D721Med (cell line): ENCODE measurements at regions not wholly inside any gene's neighbourhood (a gene's known extent, or its start where the extent isn't known, plus 50 kb on each side); places are given as distances from the start of the nearest gene placed in this dataset.

ENCODE experiments used
- DNase-seq: peaks from one replicate; pipeline ENCODE4 v3.0.0; 2011; ENCODE audit warnings: low spot score; ENCODE audit not compliant: insufficient read length
- FAIRE-seq: peaks from 2 replicates; lab custom pipeline; 2011; peaks lifted over from hg19 to GRCh38; lab: Jason Lieb, UNC
- TF ChIP-seq, protein P1 (sequence below): IDR thresholded peaks from 2 replicates; pipeline ENCODE4 v1.5.1; 2012; ENCODE audit warnings: mild to moderate bottlenecking, control low read depth; ENCODE audit not compliant: insufficient read depth; ENCODE audit errors: missing control alignments

DNA sequence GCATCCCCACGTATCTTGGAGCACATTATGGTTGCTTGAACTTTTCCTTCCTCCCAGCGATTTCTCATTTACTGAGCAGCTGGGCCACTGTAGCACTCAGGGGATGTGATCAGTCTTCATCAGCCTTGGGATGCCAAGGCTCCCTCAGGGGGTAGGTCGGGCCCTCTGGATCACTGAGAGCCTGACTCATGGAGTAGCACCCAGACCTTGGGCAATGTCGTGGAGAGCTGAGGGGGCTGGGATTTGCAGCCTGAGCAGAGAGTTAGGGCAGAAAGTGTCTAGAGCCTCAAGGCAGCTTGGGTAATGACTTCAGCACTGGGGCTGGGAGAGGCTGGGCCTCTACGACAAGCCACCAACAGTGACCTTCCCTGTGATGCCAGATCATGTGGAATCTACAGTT lies 86.5 kb upstream of the CXCL12 start:
- FAIRE-seq (no peak), DNase-seq (no peak)
- TF ChIP-seq, protein P1, sequence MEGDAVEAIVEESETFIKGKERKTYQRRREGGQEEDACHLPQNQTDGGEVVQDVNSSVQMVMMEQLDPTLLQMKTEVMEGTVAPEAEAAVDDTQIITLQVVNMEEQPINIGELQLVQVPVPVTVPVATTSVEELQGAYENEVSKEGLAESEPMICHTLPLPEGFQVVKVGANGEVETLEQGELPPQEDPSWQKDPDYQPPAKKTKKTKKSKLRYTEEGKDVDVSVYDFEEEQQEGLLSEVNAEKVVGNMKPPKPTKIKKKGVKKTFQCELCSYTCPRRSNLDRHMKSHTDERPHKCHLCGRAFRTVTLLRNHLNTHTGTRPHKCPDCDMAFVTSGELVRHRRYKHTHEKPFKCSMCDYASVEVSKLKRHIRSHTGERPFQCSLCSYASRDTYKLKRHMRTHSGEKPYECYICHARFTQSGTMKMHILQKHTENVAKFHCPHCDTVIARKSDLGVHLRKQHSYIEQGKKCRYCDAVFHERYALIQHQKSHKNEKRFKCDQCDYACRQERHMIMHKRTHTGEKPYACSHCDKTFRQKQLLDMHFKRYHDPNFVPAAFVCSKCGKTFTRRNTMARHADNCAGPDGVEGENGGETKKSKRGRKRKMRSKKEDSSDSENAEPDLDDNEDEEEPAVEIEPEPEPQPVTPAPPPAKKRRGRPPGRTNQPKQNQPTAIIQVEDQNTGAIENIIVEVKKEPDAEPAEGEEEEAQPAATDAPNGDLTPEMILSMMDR, result no peak

DNA sequence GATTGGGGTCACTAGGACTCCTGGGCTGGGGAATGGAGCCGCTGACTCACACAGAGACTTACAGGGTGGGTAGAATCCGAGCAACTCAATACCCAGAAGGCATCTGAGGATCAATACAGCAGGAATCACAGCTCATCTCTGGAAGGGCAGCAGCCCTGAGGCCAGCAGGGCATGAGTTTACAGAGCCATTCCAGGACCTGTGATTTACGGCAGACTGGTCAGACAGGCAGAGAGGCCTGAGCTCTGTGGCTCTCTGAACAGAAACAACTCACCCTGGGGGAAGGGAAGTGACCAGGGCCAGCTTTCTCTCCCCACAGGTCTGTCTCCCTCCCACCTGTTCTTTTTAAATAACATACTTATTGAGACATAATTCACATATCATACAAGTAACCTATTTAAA lies 88.2 kb upstream of the CXCL12 start:
- FAIRE-seq, result no peak
- DNase-seq, result no peak
- TF ChIP-seq, protein P1, result no peak

DNA sequence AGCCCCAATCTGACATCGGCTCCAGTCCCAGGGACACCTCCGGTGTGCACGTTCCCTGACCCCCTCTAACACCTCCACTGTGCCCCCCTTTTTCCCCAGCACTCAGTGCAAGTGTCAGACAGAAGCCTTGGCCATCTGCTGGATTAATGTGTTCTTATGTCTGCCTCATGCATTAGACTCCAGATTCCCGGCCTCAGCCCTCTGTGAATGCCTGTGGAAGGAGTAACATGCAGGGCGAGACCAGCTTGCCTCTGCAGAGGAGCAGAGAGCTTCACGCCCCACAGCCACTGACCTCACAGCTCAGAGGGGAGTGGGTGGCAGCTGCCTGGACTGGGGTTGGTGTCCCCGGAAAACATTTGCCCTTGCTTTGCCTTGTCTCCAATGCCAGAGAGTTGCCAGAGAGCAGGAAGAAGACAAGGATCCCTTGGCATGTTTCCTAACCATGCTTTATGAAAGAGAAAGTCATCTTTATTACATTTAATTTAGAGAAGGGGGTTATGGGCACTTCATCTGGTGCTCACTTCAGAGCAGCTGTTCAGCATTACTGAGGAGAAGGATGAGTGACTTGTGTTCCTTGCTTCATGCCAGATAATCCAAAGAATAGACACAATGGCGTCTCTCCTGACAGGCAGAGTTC lies 91.6 kb upstream of the CXCL12 start:
- TF ChIP-seq, protein P1, result no peak
- FAIRE-seq (no peak), DNase-seq (no peak)

DNA sequence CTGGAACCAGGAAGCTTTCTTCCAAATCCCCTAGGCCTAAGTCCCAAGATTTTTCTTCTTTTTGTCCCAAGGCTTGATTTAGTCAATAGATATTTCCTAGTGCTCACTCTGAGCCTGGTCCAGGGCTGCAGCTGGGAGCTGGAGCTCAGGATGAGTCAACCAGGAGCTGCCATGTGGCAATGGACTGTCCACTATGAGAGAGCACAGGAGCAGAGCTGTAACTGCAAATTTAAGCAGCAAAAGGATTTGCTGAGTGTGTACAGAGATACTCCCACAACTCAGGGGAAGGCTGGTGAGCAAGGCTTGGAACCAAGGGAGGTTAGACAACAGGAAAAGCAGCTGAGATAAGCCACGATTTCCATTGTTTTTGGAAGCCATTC lies 92.1 kb upstream of the CXCL12 start:
- no peak for DNase-seq
- FAIRE-seq, result no peak
- TF ChIP-seq, protein P1, result no peak

DNA sequence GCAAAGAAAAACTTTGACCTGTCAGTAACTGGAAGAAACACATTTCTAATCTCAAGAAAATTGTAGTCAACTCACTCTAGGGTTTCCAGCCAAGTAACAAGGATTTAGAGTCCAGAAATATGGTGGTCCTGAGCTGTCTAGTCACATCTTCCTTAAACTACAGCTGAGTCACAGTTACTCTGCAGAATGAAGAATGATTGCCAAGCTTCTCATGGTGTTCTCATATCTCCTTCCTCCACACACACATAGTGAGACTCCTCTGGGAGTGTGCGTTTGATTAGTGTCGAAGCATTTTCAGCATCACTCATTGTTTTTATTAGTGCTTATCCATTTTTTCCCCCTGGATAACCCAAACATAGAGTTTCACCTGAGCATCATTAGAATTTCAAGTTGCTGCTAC lies 93.1 kb upstream of the CXCL12 start:
- DNase-seq (no peak), FAIRE-seq (no peak)
- TF ChIP-seq, protein P1, result no peak

DNA sequence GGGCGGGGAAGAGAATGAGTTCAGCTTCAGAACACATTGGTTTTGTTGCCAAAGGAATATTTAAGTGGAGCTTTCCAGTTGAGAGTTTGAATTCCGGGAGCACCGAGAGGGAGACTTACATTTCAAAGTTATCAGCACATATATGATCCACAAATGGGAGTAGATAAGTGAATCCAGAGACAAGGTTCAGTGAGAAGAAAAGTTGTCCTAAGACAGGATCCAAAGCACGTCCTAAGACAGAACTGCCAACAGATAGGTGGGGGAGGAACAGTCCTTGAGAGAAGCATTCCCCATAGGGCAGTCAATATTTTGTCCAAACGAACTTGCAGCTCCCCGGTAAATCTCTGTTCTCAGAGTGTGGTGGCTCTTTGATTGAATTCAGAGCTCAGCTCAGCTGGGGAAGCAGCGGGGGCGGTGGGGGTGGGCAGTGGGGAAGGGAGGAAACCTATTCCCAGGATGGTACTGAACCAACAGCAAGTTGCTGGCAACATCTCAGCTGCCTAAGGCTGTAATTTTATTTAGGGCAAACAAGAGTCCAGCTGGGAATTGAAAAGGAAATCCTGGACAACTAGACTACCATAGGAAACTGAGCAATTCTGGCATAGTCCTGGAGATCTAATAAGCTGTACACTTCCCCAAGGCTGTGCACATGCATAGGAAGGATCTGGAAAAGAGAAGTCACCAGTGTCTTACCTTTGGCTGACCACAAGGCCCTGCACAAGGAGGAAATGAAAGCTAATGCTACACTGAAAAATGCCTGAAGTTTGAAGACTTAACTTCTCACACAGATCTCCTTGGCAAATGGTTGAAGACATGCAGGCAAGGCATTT lies 94.2 kb upstream of the CXCL12 start:
- no peak for FAIRE-seq
- TF ChIP-seq, protein P1, result no peak
- no peak for DNase-seq

DNA sequence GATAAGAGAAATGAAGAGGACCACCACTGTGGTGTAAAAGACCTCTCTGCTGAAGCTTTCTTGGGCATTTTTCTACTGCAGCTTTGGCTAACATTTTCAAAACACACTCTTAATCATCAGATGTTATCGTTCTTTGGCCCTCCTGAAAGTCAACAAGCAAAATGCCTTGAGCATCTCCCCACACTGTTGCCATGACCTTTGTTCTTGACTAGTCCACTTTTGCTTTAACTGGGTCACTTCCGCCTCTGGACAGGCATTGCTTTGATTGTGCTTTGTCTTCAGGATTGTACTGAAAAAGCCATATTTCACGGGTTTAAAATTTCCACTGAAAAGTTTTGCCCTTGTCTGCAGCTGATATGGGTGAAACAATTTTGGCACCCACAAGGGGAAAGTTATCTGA lies 107.8 kb upstream of the CXCL12 start:
- TF ChIP-seq, protein P1, result no peak
- DNase-seq (no peak), FAIRE-seq (no peak)
